ENCODE measurements at regions not wholly inside any gene's neighbourhood (a gene's known extent, or its start where the extent isn't known, plus 50 kb on each side); places are given as distances from the start of the nearest gene placed in this dataset.

- intact Hi-C loops (cut with micrococcal nuclease; ENCODE audit: unreplicated experiment), result loop anchor here (1.0 kb wide), 1 partner anchor 15 kb away; no protein-coding TSS in a partner anchor
- peak; percentile 89 for ATAC-seq
- peak; percentile 37 for DNase-seq (ENCODE audit: low read depth, low spot score)
- ChIA-PET RAD21 (ENCODE audit: unreplicated experiment) (interaction anchor here (1.1 to 1.8 kb wide), 3 partner anchors 12 to 130 kb away, joined by 4 to 6 read pairs (median 6); no protein-coding TSS in a partner anchor), CTCF (interaction anchor here (1.1 to 1.7 kb wide), 5 partner anchors 12 to 490 kb away, joined by 3 to 5 read pairs (median 4); no protein-coding TSS in a partner anchor), SMC1A (ENCODE audit: uncharacterized antibody, unreplicated experiment) (interaction anchor here (0.8 to 1.8 kb wide), 7 partner anchors 13 to 743 kb away, joined by 3 to 17 read pairs (median 3); no protein-coding TSS in a partner anchor), POLR2A (interaction anchor here (0.7 to 1.4 kb wide), 2 partner anchors 13 to 730 kb away, joined by 3 read pairs; no protein-coding TSS in a partner anchor)
- Histone ChIP-seq H4K20me1 (ENCODE audit: control insufficient read depth, insufficient read depth) (no peaks in the 10 kb centered on the region), H3K4me1 (ENCODE audit: control insufficient read depth, insufficient read depth, low read length) (peaks cover 5% of the 10 kb centered on the region; the same call in 1 of the 2 replicates), H3K36me3 (ENCODE audit: control insufficient read depth in 2 of 2, insufficient read depth in 2 of 2, low read length in 1 of 2) (no peaks in the 10 kb centered on the region), H3K4me2 (ENCODE audit: control insufficient read depth, insufficient read depth) (peak overlapping the region; percentile 45; the same call in 1 of the 2 replicates), H3K79me2 (ENCODE audit: control insufficient read depth, insufficient read depth, low read length) (no peaks in the 10 kb centered on the region), H3K9ac (ENCODE audit: control insufficient read depth, insufficient read depth, low read length) (no peak overlapping the region), H3K9me3 (replicated peaks; ENCODE audit: control insufficient read depth, insufficient read depth, low read length) (no peaks in the 10 kb centered on the region; the same call in 2 of the 3 replicates), H3K27ac (ENCODE audit: control insufficient read depth, insufficient read depth) (no peak overlapping the region), H3K27me3 (replicated peaks in 1 of 2; ENCODE audit: control insufficient read depth in 2 of 2, insufficient read depth in 2 of 2, low read length in 1 of 2) (no peaks in the 10 kb centered on the region), H3K4me3 (no peak overlapping the region), H2AFZ (ENCODE audit: control insufficient read depth, low read depth, low read length) (peak overlapping the region; percentile 16)
- in situ Hi-C loops (cut with MboI), result no loop called here
- no peak for FAIRE-seq
- 2% methylated on average over 3 of the region's 3 CpGs for WGBS (ENCODE audit: insufficient coverage, insufficient replicate concordance, low lambda C conversion rate, missing lambda C conversion rate)
- no TSS peak for BruUV-seq (replicated peaks)
- TF ChIP-seq MEF2B (IDR thresholded peaks at IDR 0.05; ENCODE audit: partially characterized antibody, poor library complexity, severe bottlenecking), result no peak
- TF ChIP-seq EP300 (IDR thresholded peaks at IDR 0.05; ENCODE audit: borderline replicate concordance in 1 of 2, control insufficient read depth in 1 of 2, low read depth in 2 of 2, low read length in 2 of 2), result peak in 1 of 2 experiments; percentile 62; a peak in 3 of 4 replicates
- TF ChIP-seq IKZF2 (IDR thresholded peaks at IDR 0.05), result peak; percentile 23 to 28; a peak in 1 of 4 replicates
- TF ChIP-seq PKNOX1 (IDR thresholded peaks at IDR 0.05), result no peak
- TF ChIP-seq IRF4 (IDR thresholded peaks at IDR 0.05; ENCODE audit: low read depth, low read length), result 0 out of 2 replicates have a peak, but pooled peaks have one; percentile 5
- 0 out of 2 replicates have a peak, but pooled peaks have one; percentile 16 for TF ChIP-seq MEF2A (IDR thresholded peaks at IDR 0.05; ENCODE audit: insufficient read depth, low read depth, low read length)
- TF ChIP-seq CREM (IDR thresholded peaks at IDR 0.05; ENCODE audit: low read depth), result peak; percentile 68; the same call in 1 of the 2 replicates
- peak; percentile 62 for TF ChIP-seq ATF2 (IDR thresholded peaks at IDR 0.05; ENCODE audit: low read length)
- peak; percentile 47; the same call in 1 of the 2 replicates for TF ChIP-seq EED (IDR thresholded peaks at IDR 0.05; ENCODE audit: low read depth)
- TF ChIP-seq ZZZ3 (IDR thresholded peaks at IDR 0.05; ENCODE audit: control insufficient read depth, insufficient read length, low read depth), result no peak
- peak; percentile 60; the same call in 1 of the 2 replicates for TF ChIP-seq NFIC (IDR thresholded peaks at IDR 0.05; ENCODE audit: low read depth, low read length)
- TF ChIP-seq JUNB (IDR thresholded peaks at IDR 0.05), result peak; percentile 77
- no peak for TF ChIP-seq TARDBP (IDR thresholded peaks at IDR 0.05; ENCODE audit: borderline replicate concordance)
- TF ChIP-seq ETV6 (conservative IDR thresholded peaks at IDR 0.05 in 1 of 2, IDR thresholded peaks at IDR 0.05 in 1 of 2; ENCODE audit: borderline replicate concordance in 1 of 2, low read depth in 1 of 2), result peak in 1 of 2 experiments; percentile 50; a peak in 1 of 4 replicates
- TF ChIP-seq CREB1 (IDR thresholded peaks at IDR 0.05; ENCODE audit: low read depth), result peak; percentile 68
- no peak for TF ChIP-seq NFYA (IDR thresholded peaks at IDR 0.05; ENCODE audit: borderline replicate concordance, low read depth, low read length)
- TF ChIP-seq TCF12 (IDR thresholded peaks at IDR 0.05; ENCODE audit: low read depth, low read length), result 0 out of 2 replicates have a peak, but pooled peaks have one; percentile 41
- TF ChIP-seq POU2F2 (IDR thresholded peaks at IDR 0.05; ENCODE audit: borderline replicate concordance, low read depth, low read length), result no peak
- TF ChIP-seq CHD1 (IDR thresholded peaks at IDR 0.05; ENCODE audit: low read depth, low read length), result no peak
- TF ChIP-seq NRF1 (conservative IDR thresholded peaks at IDR 0.05; ENCODE audit: low read depth, low read length), result no peak
- TF ChIP-seq RUNX3 (IDR thresholded peaks at IDR 0.05; ENCODE audit: low read length), result peak; percentile 80
Observed at GRCh38 chr1:87464022-87464490, 135.4 kb downstream of the LMO4 start.

All from GM12878 (cell line).